Large intestine (tissue), 3 donors: ENCODE measurements at regions not wholly inside any gene's neighbourhood (a gene's known extent, or its start where the extent isn't known, plus 50 kb on each side); places are given as distances from the start of the nearest gene placed in this dataset.

Experiments
- DNase-seq, 2 donors: peaks; one replicate each; pipeline versions ENCODE4 v3.0.0 to v3.0.0-alpha.2; 2013
- H3K27ac ChIP-seq: one replicate; pipeline ENCODE4 v1.5.1; 2013; ENCODE audit warnings: low read length
- H3K27me3 ChIP-seq: 2 replicates; pipeline ENCODE4 v1.6.1; 2013; ENCODE audit warnings: low read length; ENCODE audit not compliant: control insufficient read depth, insufficient read depth
- H3K36me3 ChIP-seq: 2 replicates; pipeline ENCODE4 v1.6.1; 2013; ENCODE audit warnings: low read length; ENCODE audit not compliant: control insufficient read depth, insufficient read depth
- H3K4me1 ChIP-seq: one replicate; pipeline ENCODE4 v1.6.1; 2013; ENCODE audit warnings: low read length; ENCODE audit not compliant: control insufficient read depth, insufficient read depth
- H3K4me3 ChIP-seq: one replicate; pipeline ENCODE4 v1.5.1; 2013; ENCODE audit warnings: low read length
- H3K9me3 ChIP-seq: one replicate; pipeline ENCODE4 v1.6.1; 2013; ENCODE audit warnings: mild to moderate bottlenecking, low read depth, low read length, moderate library complexity; ENCODE audit not compliant: control insufficient read depth
- WGBS: methylation state at CpG from one replicate; pipeline ENCODE4 v1.1.5; 2013; ENCODE audit warnings: low lambda C conversion rate; ENCODE audit not compliant: insufficient coverage; 5-methylcytosine and 5-hydroxymethylcytosine counted together

DNA sequence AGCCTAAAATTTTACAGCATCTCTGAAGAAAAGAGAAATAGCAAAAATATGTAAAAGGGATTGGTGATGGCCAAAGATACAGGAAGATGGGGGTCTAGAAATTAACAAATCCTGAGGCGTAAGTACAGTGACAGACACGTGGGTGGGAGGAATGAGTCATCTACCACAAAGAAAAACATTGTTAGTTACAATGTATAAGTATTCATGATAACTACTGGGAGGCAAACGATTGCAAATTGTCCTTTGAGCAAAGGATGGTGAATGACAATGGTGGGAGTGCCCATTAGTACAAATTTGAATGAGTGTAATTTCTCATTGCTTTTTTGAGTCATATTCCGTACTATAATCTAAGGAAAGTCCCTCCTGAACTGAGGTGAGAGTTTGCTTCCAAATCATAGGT is 809.0 kb upstream of the FAM98A start:
- DNase-seq: no peak
- Histone ChIP-seq H3K27me3 (no peaks in the 10 kb centered on the region), H3K4me1 (no peaks in the 10 kb centered on the region), H3K9me3 (no peaks in the 10 kb centered on the region), H3K4me3 (no peak overlapping the region), H3K36me3 (no peaks in the 10 kb centered on the region), H3K27ac (no peak overlapping the region)
- no CpG with 5 or more reads among the region's 4 CpGs for WGBS

DNA sequence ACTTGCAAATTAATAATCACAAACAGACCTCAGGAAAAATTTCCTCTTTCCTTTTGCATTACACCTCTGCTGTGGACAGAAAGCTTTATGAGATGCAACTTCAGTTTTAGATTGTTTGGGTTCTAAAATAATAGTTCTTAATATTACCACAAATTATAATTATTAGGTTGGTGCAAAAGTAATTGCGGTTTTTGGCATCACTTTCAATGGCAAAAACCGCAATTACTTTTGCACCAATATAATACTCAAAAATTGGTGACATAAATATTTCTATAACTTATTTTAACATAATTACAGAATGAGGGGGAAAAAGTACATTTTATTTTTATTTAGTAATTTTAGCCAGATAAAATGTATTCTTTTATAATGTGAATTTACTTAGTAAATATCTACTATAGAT is 804.4 kb upstream of the FAM98A start:
- H3K9me3 ChIP-seq: no peaks in the 10 kb centered on the region
- no peak for DNase-seq
- WGBS: no CpG with 5 or more reads among the region's 2 CpGs
- H3K27ac ChIP-seq: no peak overlapping the region
- no peak overlapping the region for H3K4me3 ChIP-seq
- no peaks in the 10 kb centered on the region for H3K27me3 ChIP-seq
- no peaks in the 10 kb centered on the region for H3K4me1 ChIP-seq
- no peaks in the 10 kb centered on the region for H3K36me3 ChIP-seq

GRCh38 chr2:34402376-34402775 is 803.3 kb upstream of the FAM98A start:
- H3K4me1 ChIP-seq: no peaks in the 10 kb centered on the region
- H3K27me3 ChIP-seq: no peaks in the 10 kb centered on the region
- H3K9me3 ChIP-seq: no peaks in the 10 kb centered on the region
- H3K4me3 ChIP-seq: no peak overlapping the region
- H3K27ac ChIP-seq: no peak overlapping the region
- WGBS: 100% methylated on average over 3 of the region's 3 CpGs
- DNase-seq: no peak
- no peaks in the 10 kb centered on the region for H3K36me3 ChIP-seq

- WGBS: no CpG with 5 or more reads among the region's 5 CpGs
- H3K36me3 ChIP-seq: no peaks in the 10 kb centered on the region
- DNase-seq: no peak
- no peaks in the 10 kb centered on the region for H3K9me3 ChIP-seq
- H3K4me1 ChIP-seq: no peaks in the 10 kb centered on the region
- no peaks in the 10 kb centered on the region for H3K27me3 ChIP-seq
- H3K4me3 ChIP-seq: no peak overlapping the region
- H3K27ac ChIP-seq: no peak overlapping the region
Measured at GRCh38 chr2:34401186-34401585, 802.1 kb upstream of the FAM98A start.

DNA sequence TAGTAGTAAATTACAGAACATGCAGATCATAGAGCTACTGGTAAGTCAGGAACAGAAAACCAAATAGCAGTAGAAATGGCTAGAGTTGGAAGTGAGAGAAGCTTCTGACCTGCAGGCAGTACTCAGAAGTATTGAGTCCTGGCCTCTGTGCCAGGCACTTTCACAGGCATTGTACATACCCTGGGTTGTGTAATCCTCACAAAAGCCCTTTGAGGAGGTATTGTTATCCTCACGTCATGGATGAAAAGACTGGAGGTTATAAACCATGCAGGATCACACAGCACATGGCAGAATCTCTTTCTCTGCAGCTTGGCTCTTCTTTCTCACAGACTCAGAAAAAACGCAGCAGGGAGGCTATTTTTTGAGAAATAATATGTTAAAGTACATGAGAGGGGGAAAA is 789.3 kb upstream of the FAM98A start:
- Histone ChIP-seq H3K36me3 (no peaks in the 10 kb centered on the region), H3K27me3 (no peaks in the 10 kb centered on the region), H3K9me3 (no peaks in the 10 kb centered on the region), H3K4me1 (no peaks in the 10 kb centered on the region), H3K4me3 (no peak overlapping the region), H3K27ac (no peak overlapping the region)
- WGBS: 100% methylated on average over 1 of the region's 2 CpGs
- no peak for DNase-seq

GRCh38 chr2:34387536-34387935 is 788.4 kb upstream of the FAM98A start:
- Histone ChIP-seq H3K36me3 (no peaks in the 10 kb centered on the region), H3K9me3 (no peaks in the 10 kb centered on the region), H3K4me3 (no peak overlapping the region), H3K27me3 (no peaks in the 10 kb centered on the region), H3K4me1 (no peaks in the 10 kb centered on the region), H3K27ac (no peak overlapping the region)
- no peak for DNase-seq
- WGBS: 80% methylated on average over 1 of the region's 3 CpGs

GRCh38 chr2:34379586-34379985 is 780.5 kb upstream of the FAM98A start:
- Histone ChIP-seq H3K4me3 (no peak overlapping the region), H3K27ac (no peak overlapping the region), H3K36me3 (no peaks in the 10 kb centered on the region), H3K9me3 (no peaks in the 10 kb centered on the region), H3K4me1 (no peaks in the 10 kb centered on the region), H3K27me3 (no peaks in the 10 kb centered on the region)
- DNase-seq: no peak
- no CpG with 5 or more reads among the region's 2 CpGs for WGBS

DNA sequence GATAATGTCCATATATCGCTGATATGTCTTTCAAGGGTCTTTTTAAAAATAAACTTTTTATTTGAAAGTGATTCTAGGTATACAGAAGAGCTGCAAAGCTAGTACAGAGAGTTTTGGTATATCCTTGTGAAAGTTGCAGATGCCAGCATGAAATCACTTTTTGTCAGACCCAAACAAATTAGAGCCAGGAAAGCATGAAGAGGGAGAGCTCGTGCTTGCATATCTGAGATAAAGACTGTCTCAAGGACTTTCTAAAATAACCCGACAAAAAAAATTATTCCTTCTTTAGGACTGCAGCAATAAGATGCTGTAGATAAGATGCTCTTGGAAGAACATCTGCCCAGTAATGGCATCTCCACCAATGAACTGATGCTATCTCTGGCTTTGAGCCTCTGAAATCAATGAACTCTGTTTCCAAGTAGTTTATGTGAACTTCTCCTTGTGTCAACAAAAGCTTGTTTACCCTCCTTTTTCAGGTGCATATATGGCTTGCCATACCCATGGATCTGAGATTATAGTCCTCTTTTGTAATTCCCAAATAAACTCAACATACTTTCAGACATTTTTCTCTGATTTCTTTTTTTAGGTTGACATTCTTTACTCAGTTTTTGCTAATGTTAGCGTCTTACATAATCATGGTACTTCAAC is 774.6 kb upstream of the FAM98A start:
- Histone ChIP-seq H3K27ac (no peak overlapping the region), H3K27me3 (no peaks in the 10 kb centered on the region), H3K9me3 (no peaks in the 10 kb centered on the region), H3K36me3 (no peaks in the 10 kb centered on the region), H3K4me3 (no peak overlapping the region), H3K4me1 (no peaks in the 10 kb centered on the region)
- WGBS: 39% methylated on average over 3 of the region's 4 CpGs
- no peak for DNase-seq

DNA sequence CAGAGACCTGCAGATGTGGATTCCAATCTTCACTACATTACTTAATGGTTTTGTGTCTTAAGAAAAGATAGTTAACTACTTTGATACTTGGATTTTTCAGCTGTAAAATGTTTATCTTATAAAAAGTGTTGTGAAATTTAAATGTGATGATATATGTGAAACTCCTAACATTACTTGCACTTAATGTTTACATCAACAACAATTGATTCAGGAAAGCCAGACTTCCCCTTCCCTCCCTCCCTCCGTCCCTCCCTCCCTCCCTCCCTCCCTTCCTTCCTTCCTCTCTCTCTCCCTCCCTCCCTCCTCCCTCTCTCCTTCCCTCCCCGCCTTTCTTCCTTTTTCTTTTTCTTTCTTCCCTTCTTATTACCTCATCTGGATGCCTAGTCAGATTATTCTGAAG is 773.9 kb upstream of the FAM98A start:
- WGBS: 50% methylated on average over 1 of the region's 2 CpGs
- no peaks in the 10 kb centered on the region for H3K9me3 ChIP-seq
- no peak overlapping the region for H3K27ac ChIP-seq
- no peak overlapping the region for H3K4me3 ChIP-seq
- H3K27me3 ChIP-seq: no peaks in the 10 kb centered on the region
- H3K36me3 ChIP-seq: no peaks in the 10 kb centered on the region
- H3K4me1 ChIP-seq: no peaks in the 10 kb centered on the region
- no peak for DNase-seq

DNA sequence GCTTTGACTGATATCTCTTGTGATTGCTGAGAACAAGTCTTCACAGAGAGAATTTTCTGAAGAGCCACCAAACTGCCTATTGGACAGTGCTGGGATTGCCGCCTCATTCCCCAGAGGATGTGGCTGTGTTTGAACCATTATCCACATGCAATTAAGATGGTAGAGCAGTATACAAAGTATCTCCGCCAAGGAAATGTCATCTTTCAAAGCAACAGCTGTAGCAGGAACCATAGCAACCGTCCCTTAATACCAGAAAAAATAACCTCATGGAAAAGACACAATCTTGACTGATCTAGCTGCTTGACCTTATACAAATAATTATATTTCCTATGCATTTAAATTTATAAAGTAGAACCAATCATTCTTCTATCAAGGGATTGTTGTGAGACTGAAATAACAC is 772.6 kb upstream of the FAM98A start:
- no CpG with 5 or more reads among the region's 3 CpGs for WGBS
- Histone ChIP-seq H3K36me3 (no peaks in the 10 kb centered on the region), H3K27ac (no peak overlapping the region), H3K4me1 (no peaks in the 10 kb centered on the region), H3K27me3 (no peaks in the 10 kb centered on the region), H3K4me3 (no peak overlapping the region), H3K9me3 (no peaks in the 10 kb centered on the region)
- DNase-seq: no peak

- H3K4me3 ChIP-seq: no peak overlapping the region
- peaks cover 3% of the 10 kb centered on the region for H3K4me1 ChIP-seq
- H3K36me3 ChIP-seq: no peaks in the 10 kb centered on the region
- H3K27ac ChIP-seq: no peak overlapping the region
- DNase-seq: no peak
- no CpG with 5 or more reads among the region's 1 CpG for WGBS
- H3K27me3 ChIP-seq: no peaks in the 10 kb centered on the region
- no peaks in the 10 kb centered on the region for H3K9me3 ChIP-seq
Measured at GRCh38 chr2:34368304-34368703, 769.2 kb upstream of the FAM98A start.
